ENCODE measurements at regions not wholly inside any gene's neighbourhood (a gene's known extent, or its start where the extent isn't known, plus 50 kb on each side); places are given as distances from the start of the nearest gene placed in this dataset.

DNA sequence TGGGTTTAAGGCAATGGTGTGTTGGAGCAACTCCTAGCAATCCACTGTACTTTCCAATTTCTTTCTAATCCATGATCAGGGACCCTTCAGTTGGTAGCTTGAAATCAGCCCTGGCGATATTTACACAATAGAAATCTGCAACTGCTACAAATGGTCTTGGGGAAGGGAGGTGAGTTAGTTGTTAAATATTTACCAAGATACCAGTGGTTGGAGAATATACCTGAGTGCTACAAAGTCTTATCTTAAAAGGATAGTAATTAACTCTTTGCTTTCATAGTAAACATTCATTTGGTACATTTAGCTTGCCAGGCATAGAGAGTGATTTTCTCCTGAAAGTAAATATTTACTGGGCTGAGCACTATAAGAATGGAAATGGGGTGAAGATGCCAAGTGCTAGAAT lies 568.2 kb downstream of the BCKDHB start:
- no peak for TF ChIP-seq RNF2 (IDR thresholded peaks at IDR 0.05; ENCODE audit: borderline replicate concordance, low read depth)
- TF ChIP-seq HOXA7 (CRISPR knock-in tag; IDR thresholded peaks at IDR 0.05), result no peak
- POLR2A ChIA-PET, result no interaction called here
- Histone ChIP-seq H3K4me1 (no peaks in the 10 kb centered on the region), H3K4me2 (no peak overlapping the region), H3K4me3 (no peak overlapping the region), H3K9me3 (no peaks in the 10 kb centered on the region), H3K27ac (no peak overlapping the region)
- WGBS (ENCODE audit: missing lambda C conversion rate), result 21% methylated on average over 1 of the region's 1 CpG
- ATAC-seq (no peak), FAIRE-seq (no peak), DNase-seq (ENCODE audit: low read depth in 1 of 2, low spot score in 1 of 2) (no peak)
- CTCF ChIA-PET, result no interaction called here

DNA sequence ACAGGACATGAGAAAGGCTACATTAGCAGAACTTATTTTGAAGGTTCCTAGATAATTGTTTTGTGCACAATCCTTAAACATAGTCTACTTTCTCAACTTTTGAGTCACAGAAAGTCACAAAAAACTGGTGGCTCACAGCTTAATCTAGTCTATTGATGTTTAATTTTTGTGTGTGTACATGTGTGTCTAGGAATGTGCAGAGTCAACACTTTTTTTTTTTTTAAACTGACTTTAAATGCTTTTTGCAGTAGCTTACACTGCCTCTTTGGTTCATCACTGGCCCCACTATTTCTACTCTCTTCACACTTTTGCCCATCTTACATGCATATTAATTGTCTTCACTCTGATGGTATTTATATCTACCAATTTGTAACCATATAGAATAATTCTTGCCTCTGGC lies 566.9 kb downstream of the BCKDHB start:
- ChIA-PET CTCF (no interaction called here), POLR2A (no interaction called here)
- Histone ChIP-seq H3K4me1 (no peaks in the 10 kb centered on the region), H3K9me3 (no peaks in the 10 kb centered on the region), H3K4me2 (no peak overlapping the region), H3K4me3 (no peak overlapping the region), H3K27ac (no peak overlapping the region)
- DNase-seq (ENCODE audit: low read depth in 1 of 2, low spot score in 1 of 2), result no peak
- ATAC-seq, result no peak
- TF ChIP-seq, protein P1, sequence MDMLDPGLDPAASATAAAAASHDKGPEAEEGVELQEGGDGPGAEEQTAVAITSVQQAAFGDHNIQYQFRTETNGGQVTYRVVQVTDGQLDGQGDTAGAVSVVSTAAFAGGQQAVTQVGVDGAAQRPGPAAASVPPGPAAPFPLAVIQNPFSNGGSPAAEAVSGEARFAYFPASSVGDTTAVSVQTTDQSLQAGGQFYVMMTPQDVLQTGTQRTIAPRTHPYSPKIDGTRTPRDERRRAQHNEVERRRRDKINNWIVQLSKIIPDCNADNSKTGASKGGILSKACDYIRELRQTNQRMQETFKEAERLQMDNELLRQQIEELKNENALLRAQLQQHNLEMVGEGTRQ (IDR thresholded peaks at IDR 0.05), result no peak
- TF ChIP-seq MAFK (IDR thresholded peaks at IDR 0.05; ENCODE audit: partially characterized antibody), result peak; percentile 57
- TF ChIP-seq, protein P2, sequence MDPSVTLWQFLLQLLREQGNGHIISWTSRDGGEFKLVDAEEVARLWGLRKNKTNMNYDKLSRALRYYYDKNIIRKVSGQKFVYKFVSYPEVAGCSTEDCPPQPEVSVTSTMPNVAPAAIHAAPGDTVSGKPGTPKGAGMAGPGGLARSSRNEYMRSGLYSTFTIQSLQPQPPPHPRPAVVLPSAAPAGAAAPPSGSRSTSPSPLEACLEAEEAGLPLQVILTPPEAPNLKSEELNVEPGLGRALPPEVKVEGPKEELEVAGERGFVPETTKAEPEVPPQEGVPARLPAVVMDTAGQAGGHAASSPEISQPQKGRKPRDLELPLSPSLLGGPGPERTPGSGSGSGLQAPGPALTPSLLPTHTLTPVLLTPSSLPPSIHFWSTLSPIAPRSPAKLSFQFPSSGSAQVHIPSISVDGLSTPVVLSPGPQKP (IDR thresholded peaks at IDR 0.05; ENCODE audit: low read depth, low read length), result no peak
- TF ChIP-seq MAZ (IDR thresholded peaks at IDR 0.05; ENCODE audit: borderline replicate concordance, low read depth, low read length), result no peak
- TF ChIP-seq, protein P3, sequence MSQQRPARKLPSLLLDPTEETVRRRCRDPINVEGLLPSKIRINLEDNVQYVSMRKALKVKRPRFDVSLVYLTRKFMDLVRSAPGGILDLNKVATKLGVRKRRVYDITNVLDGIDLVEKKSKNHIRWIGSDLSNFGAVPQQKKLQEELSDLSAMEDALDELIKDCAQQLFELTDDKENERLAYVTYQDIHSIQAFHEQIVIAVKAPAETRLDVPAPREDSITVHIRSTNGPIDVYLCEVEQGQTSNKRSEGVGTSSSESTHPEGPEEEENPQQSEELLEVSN (IDR thresholded peaks at IDR 0.05; ENCODE audit: borderline replicate concordance, low read depth), result no peak
- no peak for TF ChIP-seq NFE2L2 (conservative IDR thresholded peaks at IDR 0.05; ENCODE audit: low read length)
- no peak for TF ChIP-seq KDM5A (IDR thresholded peaks at IDR 0.05)
- FAIRE-seq, result no peak

DNA sequence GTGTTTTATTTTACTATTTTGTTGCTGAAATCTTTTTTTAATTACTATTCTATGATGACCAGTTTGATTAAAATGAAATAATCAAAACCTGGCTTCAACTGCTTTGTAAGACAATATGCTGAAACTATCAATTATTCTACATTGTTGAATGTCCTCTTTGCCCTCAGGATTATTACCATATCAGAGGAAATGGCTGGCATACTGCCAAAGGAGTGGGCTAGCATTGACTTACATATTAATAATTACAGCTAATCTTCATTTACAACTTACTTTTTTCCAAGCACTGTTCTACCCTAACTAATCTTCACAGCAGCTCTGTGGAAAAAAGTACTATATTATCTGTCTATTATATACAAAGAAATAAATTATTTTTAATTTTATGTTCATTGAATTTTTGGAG lies 560.5 kb downstream of the BCKDHB start:
- H3K4me3 ChIP-seq, result no peak overlapping the region
- H3K4me2 ChIP-seq, result no peak overlapping the region
- ChIA-PET POLR2A (no interaction called here), CTCF (no interaction called here)
- H3K9me3 ChIP-seq, result no peaks in the 10 kb centered on the region
- DNase-seq (ENCODE audit: low read depth in 1 of 2, low spot score in 1 of 2) (no peak), FAIRE-seq (no peak), ATAC-seq (no peak)
- no peak overlapping the region for H3K27ac ChIP-seq
- no peaks in the 10 kb centered on the region for H3K4me1 ChIP-seq
- TF ChIP-seq HEYL (CRISPR knock-in tag; IDR thresholded peaks at IDR 0.05) (no peak), RAD21 (conservative IDR thresholded peaks at IDR 0.05 in 1 of 2, IDR thresholded peaks at IDR 0.05 in 1 of 2) (no peak), POLR2AphosphoS2 (conservative IDR thresholded peaks at IDR 0.05; ENCODE audit: low read length) (no peak), RNF2 (IDR thresholded peaks at IDR 0.05; ENCODE audit: borderline replicate concordance, low read depth) (no peak), PHF8 (IDR thresholded peaks at IDR 0.05; ENCODE audit: borderline replicate concordance, low read depth) (no peak), ZFP36 (IDR thresholded peaks at IDR 0.05; ENCODE audit: borderline replicate concordance, partially characterized antibody) (no peak), RARB (CRISPR knock-in tag; IDR thresholded peaks at IDR 0.05) (no peak), CBX2 (IDR thresholded peaks at IDR 0.05; ENCODE audit: borderline replicate concordance, low read depth) (no peak), CBX8 (IDR thresholded peaks at IDR 0.05) (no peak), EP300 (IDR thresholded peaks at IDR 0.05) (no peak), FOSL2 (IDR thresholded peaks at IDR 0.05) (no peak), FOSL2 (CRISPR knock-in tag; IDR thresholded peaks at IDR 0.05) (no peak), FOSB (CRISPR knock-in tag; IDR thresholded peaks at IDR 0.05) (no peak)
- TF ChIP-seq, protein P4, sequence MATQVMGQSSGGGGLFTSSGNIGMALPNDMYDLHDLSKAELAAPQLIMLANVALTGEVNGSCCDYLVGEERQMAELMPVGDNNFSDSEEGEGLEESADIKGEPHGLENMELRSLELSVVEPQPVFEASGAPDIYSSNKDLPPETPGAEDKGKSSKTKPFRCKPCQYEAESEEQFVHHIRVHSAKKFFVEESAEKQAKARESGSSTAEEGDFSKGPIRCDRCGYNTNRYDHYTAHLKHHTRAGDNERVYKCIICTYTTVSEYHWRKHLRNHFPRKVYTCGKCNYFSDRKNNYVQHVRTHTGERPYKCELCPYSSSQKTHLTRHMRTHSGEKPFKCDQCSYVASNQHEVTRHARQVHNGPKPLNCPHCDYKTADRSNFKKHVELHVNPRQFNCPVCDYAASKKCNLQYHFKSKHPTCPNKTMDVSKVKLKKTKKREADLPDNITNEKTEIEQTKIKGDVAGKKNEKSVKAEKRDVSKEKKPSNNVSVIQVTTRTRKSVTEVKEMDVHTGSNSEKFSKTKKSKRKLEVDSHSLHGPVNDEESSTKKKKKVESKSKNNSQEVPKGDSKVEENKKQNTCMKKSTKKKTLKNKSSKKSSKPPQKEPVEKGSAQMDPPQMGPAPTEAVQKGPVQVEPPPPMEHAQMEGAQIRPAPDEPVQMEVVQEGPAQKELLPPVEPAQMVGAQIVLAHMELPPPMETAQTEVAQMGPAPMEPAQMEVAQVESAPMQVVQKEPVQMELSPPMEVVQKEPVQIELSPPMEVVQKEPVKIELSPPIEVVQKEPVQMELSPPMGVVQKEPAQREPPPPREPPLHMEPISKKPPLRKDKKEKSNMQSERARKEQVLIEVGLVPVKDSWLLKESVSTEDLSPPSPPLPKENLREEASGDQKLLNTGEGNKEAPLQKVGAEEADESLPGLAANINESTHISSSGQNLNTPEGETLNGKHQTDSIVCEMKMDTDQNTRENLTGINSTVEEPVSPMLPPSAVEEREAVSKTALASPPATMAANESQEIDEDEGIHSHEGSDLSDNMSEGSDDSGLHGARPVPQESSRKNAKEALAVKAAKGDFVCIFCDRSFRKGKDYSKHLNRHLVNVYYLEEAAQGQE (IDR thresholded peaks at IDR 0.05), result no peak
- TF ChIP-seq, protein P5, sequence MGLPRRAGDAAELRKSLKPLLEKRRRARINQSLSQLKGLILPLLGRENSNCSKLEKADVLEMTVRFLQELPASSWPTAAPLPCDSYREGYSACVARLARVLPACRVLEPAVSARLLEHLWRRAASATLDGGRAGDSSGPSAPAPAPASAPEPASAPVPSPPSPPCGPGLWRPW (IDR thresholded peaks at IDR 0.05), result no peak
